HCT116 (cell line): ENCODE measurements at regions not wholly inside any gene's neighbourhood (a gene's known extent, or its start where the extent isn't known, plus 50 kb on each side); places are given as distances from the start of the nearest gene placed in this dataset.
A peak's percentile ranks its signal among the peaks of the same experiment; 100 is the strongest.

Experiments
- ATAC-seq: fragments of 200-7000 bp; cut with Tn5 transposase; 2 replicates; pipeline ENCODE4 v1.9.1; 2020; ENCODE audit warnings: mild to moderate bottlenecking, moderate library complexity
- BruUV-seq: library from RNA; stranded (reverse); fragments of 400-500 nt; replicated peaks from 2 replicates; lab custom pipeline; 2021; lab: Mats Ljungman, UMichigan
- CTCF ChIA-PET: fragments of 300-600 bp; sonication (Branson Sonifier 250); formaldehyde crosslinking; loops from one replicate; lab custom pipeline; 2021; ENCODE audit warnings: antibody characterized with exemption; lab: Charles Lee
- POLR2A ChIA-PET: fragments of 300-600, 350-600 bp; sonication (Branson Sonifier 250); formaldehyde crosslinking; loops from one replicate; lab custom pipeline; 2021; ENCODE audit warnings: antibody characterized with exemption; lab: Charles Lee
- RAD21 ChIA-PET, 2 experiments: fragments of 300-600 bp; sonication (Branson Sonifier 250); formaldehyde crosslinking; loops; one replicate each; lab custom pipeline; 2023; ENCODE audit warnings: low total read pairs in 2 of 2; ENCODE audit not compliant: uncharacterized antibody in 2 of 2, unreplicated experiment in 2 of 2, low non-redundant PET in 1 of 2; lab: Charles Lee
- DNase-seq: peaks from one replicate; pipeline ENCODE4 v3.0.0-alpha.2; 2010; ENCODE audit warnings: low read depth, low spot score
- H2AFZ ChIP-seq: fragments of 200-600 bp; shearing (Covaris generic), sonication (generic); 2 replicates; pipeline ENCODE4 v1.6.1; 2017; ENCODE audit warnings: low read depth, mixed run types, mixed read lengths, antibody characterized with exemption, low read length; ENCODE audit not compliant: poor library complexity, severe bottlenecking
- H3K27ac ChIP-seq: 2 replicates; pipeline ENCODE4 v1.5.1; 2012; ENCODE audit warnings: low read depth, low read length
- H3K27me3 ChIP-seq: fragments of 200-600 bp; sonication (generic); 2 replicates; pipeline ENCODE4 v1.6.1; 2016; ENCODE audit warnings: mixed run types, low read length, mixed read lengths; ENCODE audit not compliant: insufficient read depth
- H3K36me3 ChIP-seq, 2 experiments: fragments of 200-500 bp in 1 of 2; fragments of 200-600 bp in 1 of 2; sonication (Bioruptor generic) in 1 of 2; sonication (generic) in 1 of 2; 2 replicates each; pipeline versions ENCODE4 v1.5.1 to v1.6.1; 2014 to 2016; ENCODE audit warnings: low read length in 2 of 2, inconsistent platforms in 1 of 2, mixed read lengths in 1 of 2, mixed run types in 1 of 2; ENCODE audit not compliant: insufficient read depth in 2 of 2, control insufficient read depth in 1 of 2
- H3K4me1 ChIP-seq, 2 experiments: fragments of 200-600 bp in 1 of 2; sonication (generic) in 1 of 2; 2 replicates each; pipeline versions ENCODE4 v1.5.1 to v1.6.1; 2012 to 2017; ENCODE audit warnings: low read length in 2 of 2, inconsistent platforms in 1 of 2, mild to moderate bottlenecking in 1 of 2, mixed read lengths in 1 of 2, mixed run types in 1 of 2, moderate library complexity in 1 of 2; ENCODE audit not compliant: insufficient read depth in 2 of 2, control insufficient read depth in 1 of 2
- H3K4me2 ChIP-seq: fragments of 200-600 bp; sonication (generic); 2 replicates; pipeline ENCODE4 v1.6.1; 2017; ENCODE audit warnings: mixed run types, low read length, mixed read lengths
- H3K4me3 ChIP-seq, 2 experiments: fragments of 200-600 bp in 1 of 2; sonication (generic) in 1 of 2; replicated peaks in 1 of 2; 2 replicates each; pipeline ENCODE4 v1.5.1; 2011 to 2016; ENCODE audit warnings: low read length in 2 of 2, control low read depth in 1 of 2, low read depth in 1 of 2, mild to moderate bottlenecking in 1 of 2, mixed read lengths in 1 of 2, mixed run types in 1 of 2
- H3K79me2 ChIP-seq: fragments of 200-600 bp; sonication (generic); 2 replicates; pipeline ENCODE4 v1.6.1; 2017; ENCODE audit warnings: mild to moderate bottlenecking, mixed run types, low read length, moderate library complexity, mixed read lengths; ENCODE audit not compliant: insufficient read depth
- H3K9ac ChIP-seq: fragments of 200-600 bp; sonication (generic); 2 replicates; pipeline ENCODE4 v1.6.1; 2016; ENCODE audit warnings: low read length, mixed read lengths
- H3K9me2 ChIP-seq: fragments of 200-600 bp; sonication (generic), shearing (Covaris generic); 2 replicates; pipeline ENCODE4 v1.6.1; 2017; ENCODE audit warnings: mixed run types, mild to moderate bottlenecking, moderate library complexity; ENCODE audit not compliant: insufficient read depth
- H3K9me3 ChIP-seq, 2 experiments: fragments of 200-500 bp in 1 of 2; fragments of 200-600 bp in 1 of 2; sonication (Bioruptor generic) in 1 of 2; sonication (generic) in 1 of 2; 2 replicates each; pipeline ENCODE4 v1.6.1; 2014 to 2017; ENCODE audit warnings: low read length in 2 of 2, mixed read lengths in 2 of 2, inconsistent platforms in 1 of 2, low read depth in 1 of 2, mild to moderate bottlenecking in 1 of 2, mixed run types in 1 of 2, moderate library complexity in 1 of 2; ENCODE audit not compliant: control insufficient read depth in 1 of 2, insufficient read depth in 1 of 2
- H4K20me1 ChIP-seq: fragments of 200-600 bp; sonication (generic), shearing (Covaris generic); 2 replicates; pipeline ENCODE4 v1.6.1; 2017; ENCODE audit warnings: mixed run types, mild to moderate bottlenecking, moderate library complexity; ENCODE audit not compliant: insufficient read depth
- ATF3 ChIP-seq: IDR thresholded peaks from 2 replicates; pipeline ENCODE4 v1.6.1; 2012
- CBX3 ChIP-seq: IDR thresholded peaks from 2 replicates; pipeline ENCODE4 v1.6.1; 2012; ENCODE audit warnings: low read depth
- CTCF ChIP-seq, 3 experiments: fragments of 200-600 bp in 1 of 3; sonication (generic) in 1 of 3; IDR thresholded peaks in 2 of 3; conservative IDR thresholded peaks in 1 of 3; 2 replicates each; pipeline ENCODE4 v1.5.1; 2012 to 2017; ENCODE audit warnings: low read depth in 2 of 3, low read length in 2 of 3, antibody characterized with exemption in 1 of 3, borderline replicate concordance in 1 of 3, control low read depth in 1 of 3, mild to moderate bottlenecking in 1 of 3, mixed read lengths in 1 of 3, mixed run types in 1 of 3, moderate library complexity in 1 of 3; ENCODE audit not compliant: insufficient read depth in 1 of 3
- EGR1 ChIP-seq: IDR thresholded peaks from 2 replicates; pipeline ENCODE4 v1.6.1; 2012; ENCODE audit warnings: low read depth
- EZH2 ChIP-seq: fragments of 200-600 bp; sonication (generic); IDR thresholded peaks from 2 replicates; pipeline ENCODE4 v1.6.1; 2017; ENCODE audit warnings: antibody characterized with exemption, mixed run types
- FOSL1 ChIP-seq: IDR thresholded peaks from 2 replicates; pipeline ENCODE4 v1.6.1; 2012; ENCODE audit warnings: low read depth
- MAX ChIP-seq: IDR thresholded peaks from 2 replicates; pipeline ENCODE4 v1.6.1; 2012
- RAD21 ChIP-seq: IDR thresholded peaks from 2 replicates; pipeline ENCODE4 v1.6.1; 2012; ENCODE audit warnings: low read depth, mild to moderate bottlenecking
- TCF7L2 ChIP-seq: IDR thresholded peaks from 2 replicates; pipeline ENCODE4 v1.7.0; 2011; ENCODE audit warnings: borderline replicate concordance, inconsistent platforms; ENCODE audit not compliant: insufficient read depth, insufficient read length; ENCODE audit errors: extremely low read depth
- YY1 ChIP-seq: IDR thresholded peaks from 2 replicates; pipeline ENCODE4 v1.6.1; 2011; ENCODE audit warnings: low read length, low read depth, moderate library complexity, mild to moderate bottlenecking; ENCODE audit not compliant: insufficient replicate concordance; ENCODE audit errors: extremely low read depth
- ZBTB33 ChIP-seq: IDR thresholded peaks from 2 replicates; pipeline ENCODE4 v1.6.1; 2011; ENCODE audit warnings: mild to moderate bottlenecking, low read length, moderate library complexity; ENCODE audit not compliant: insufficient replicate concordance; ENCODE audit errors: extremely low read depth
- ZFX ChIP-seq: fragments of 450-650 bp; IDR thresholded peaks from 2 replicates; pipeline ENCODE4 v1.6.1; 2017
- ZNF274 ChIP-seq: fragments of 200-500 bp; sonication (Bioruptor generic); IDR thresholded peaks from 2 replicates; pipeline ENCODE4 v1.6.1; 2014; ENCODE audit warnings: mild to moderate bottlenecking, low read depth, low read length, inconsistent platforms
- intact Hi-C: fragments of 100-400 bp; cut with micrococcal nuclease; formaldehyde crosslinking; loops from 2 replicates; pipeline ENCODE4 v1.10.0; 2022

- H3K4me1 ChIP-seq, result 0 out of 4 replicates have a peak, but pooled peaks cover 0 to 4% of the 10 kb centered on the region in 2 experiments
- no peaks in the 10 kb centered on the region for H3K79me2 ChIP-seq
- no peak overlapping the region for H3K4me3 ChIP-seq
- no TSS peak for BruUV-seq
- CTCF ChIA-PET, result interaction anchor here (0.9 kb wide), 1 partner anchor 49 kb away, joined by 3 read pairs; no protein-coding TSS in a partner anchor
- ATAC-seq (peak; percentile 74), DNase-seq (no peak)
- intact Hi-C loops, result no loop called here
- POLR2A ChIA-PET, result no interaction called here
- no peaks in the 10 kb centered on the region for H4K20me1 ChIP-seq
- TF ChIP-seq MAX, result no peak
- no peak for TF ChIP-seq TCF7L2
- TF ChIP-seq ZFX, result no peak
- no peak for TF ChIP-seq ZNF274
- no peak for TF ChIP-seq EGR1
- TF ChIP-seq ZBTB33, result no peak
- no peak for TF ChIP-seq ATF3
- TF ChIP-seq CBX3, result no peak
- no peak for TF ChIP-seq FOSL1
- no peak for TF ChIP-seq CTCF (IDR thresholded peaks at IDR 0.05 in 2 of 3, conservative IDR thresholded peaks at IDR 0.05 in 1 of 3; ENCODE audit: borderline replicate concordance in 1 of 3, insufficient read depth in 1 of 3, low read depth in 2 of 3, low read length in 2 of 3)
- no peak for TF ChIP-seq YY1
- TF ChIP-seq EZH2, result no peak
- no peak for TF ChIP-seq RAD21
- H3K27me3 ChIP-seq, result peaks cover 27% of the 10 kb centered on the region
- no peak overlapping the region for H3K9ac ChIP-seq
- H3K9me2 ChIP-seq, result no peaks in the 10 kb centered on the region
- no peaks in the 10 kb centered on the region for H3K36me3 ChIP-seq
- peak overlapping the region; percentile 28 for H3K4me2 ChIP-seq
- RAD21 ChIA-PET, result no interaction called here
- H3K27ac ChIP-seq, result no peak overlapping the region
- peak overlapping the region; percentile 2 for H2AFZ ChIP-seq
- H3K9me3 ChIP-seq, result no peaks in the 10 kb centered on the region
These were observed 212.0 kb upstream of the KIF2A start for GRCh38 chr5:62093976-62094375.
